Erythroblast (primary cell): ENCODE measurements at regions not wholly inside any gene's neighbourhood (a gene's known extent, or its start where the extent isn't known, plus 50 kb on each side); places are given as distances from the start of the nearest gene placed in this dataset.

Experiments used
- DNase-seq, 2 experiments: peaks; one replicate each; lab custom pipeline; 2025; lab: John Stamatoyannopoulos, UW
- GATA1 ChIP-seq: IDR thresholded peaks from 2 replicates; pipeline ENCODE4 v1.6.1; 2011; ENCODE audit warnings: low read depth, mild to moderate bottlenecking, control low read depth, low read length, moderate library complexity
- POLR2A ChIP-seq: IDR thresholded peaks from 2 replicates; pipeline ENCODE4 v1.6.1; 2011; ENCODE audit warnings: mild to moderate bottlenecking, low read length

DNA sequence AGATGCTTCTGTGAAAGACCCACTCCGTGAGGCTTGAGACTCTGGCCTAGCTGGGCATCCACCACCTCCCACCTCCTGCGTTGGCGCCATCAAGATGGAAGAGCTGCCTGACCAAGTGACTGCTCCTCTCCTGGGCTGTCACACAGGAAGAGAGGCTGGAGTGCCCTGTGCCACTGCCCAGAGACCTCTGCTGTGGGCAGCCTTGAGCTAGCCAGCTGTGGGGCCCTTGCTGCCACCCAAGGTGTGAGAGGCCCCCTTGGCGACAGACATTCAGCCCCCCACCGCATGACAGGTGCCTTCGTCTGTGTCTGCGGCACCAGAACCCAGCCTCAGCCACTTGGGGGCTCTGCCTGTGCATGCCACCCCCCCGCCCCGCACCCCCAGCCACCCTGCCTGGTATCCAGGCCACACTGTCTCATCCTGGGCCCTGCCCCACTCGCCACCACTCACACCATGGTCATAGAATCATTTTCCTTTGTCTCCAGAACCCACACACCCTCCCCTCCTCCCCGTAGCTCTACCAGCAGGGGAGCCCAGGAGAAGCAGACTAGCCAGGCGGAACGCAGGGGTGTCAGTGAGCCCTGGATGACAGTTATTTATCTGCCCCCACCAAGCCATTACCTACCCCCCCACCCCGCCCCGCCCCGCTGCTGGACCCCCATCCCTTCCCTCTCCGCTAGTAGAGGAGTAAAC, 120.9 kb upstream of the LHX1 start:
- DNase-seq = no peak
- TF ChIP-seq GATA1 (no peak), POLR2A (no peak)

DNA sequence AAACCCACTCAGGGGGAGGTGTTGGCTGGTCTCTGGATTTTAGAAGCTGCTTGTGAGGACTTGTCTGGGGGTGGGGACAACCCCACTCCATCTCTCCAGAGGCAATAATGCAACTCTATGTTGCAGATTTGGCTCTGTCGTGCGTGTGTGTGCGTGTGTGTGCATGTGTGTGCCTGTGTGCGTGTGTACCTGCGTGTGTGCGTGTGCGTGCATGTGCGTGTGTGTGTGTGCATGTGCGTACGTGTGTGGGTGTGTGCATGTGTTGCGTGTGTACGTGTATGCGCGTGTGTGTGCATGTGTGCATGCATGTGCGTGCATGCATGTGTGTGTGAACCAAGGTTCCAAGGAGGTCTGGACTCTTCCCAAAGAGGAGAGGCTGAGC, 120.4 kb upstream of the LHX1 start:
- no peak for TF ChIP-seq POLR2A
- TF ChIP-seq GATA1 = no peak
- DNase-seq = no peak

DNA sequence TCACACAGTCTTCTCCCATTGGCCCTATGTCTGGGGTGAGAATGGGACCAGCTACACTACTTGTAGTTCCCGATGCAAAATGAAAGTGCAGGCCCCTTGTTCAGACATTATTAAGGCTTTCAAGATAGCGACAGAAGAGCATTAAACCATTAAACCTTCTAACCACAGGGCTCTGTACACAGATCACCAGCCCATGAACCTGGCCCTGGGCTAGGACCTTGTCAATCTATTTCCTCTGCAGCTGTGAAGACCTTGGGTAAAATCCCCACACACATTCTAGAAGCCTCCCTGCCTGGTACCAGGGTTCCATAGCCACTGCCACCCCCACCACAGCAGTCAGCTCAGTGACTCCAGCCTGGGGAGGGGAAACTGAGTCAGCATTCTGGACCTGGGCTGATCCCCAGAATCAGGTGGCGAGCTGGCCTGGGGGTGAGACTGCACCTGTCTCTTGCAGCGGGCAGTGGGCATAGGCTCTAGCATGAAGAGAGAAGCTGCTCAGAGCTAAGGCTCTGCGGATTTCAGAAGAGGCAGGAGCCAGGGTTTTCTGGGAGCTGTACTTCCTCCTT, 119.7 kb upstream of the LHX1 start:
- TF ChIP-seq POLR2A = no peak
- TF ChIP-seq GATA1 = no peak
- DNase-seq = no peak

DNA sequence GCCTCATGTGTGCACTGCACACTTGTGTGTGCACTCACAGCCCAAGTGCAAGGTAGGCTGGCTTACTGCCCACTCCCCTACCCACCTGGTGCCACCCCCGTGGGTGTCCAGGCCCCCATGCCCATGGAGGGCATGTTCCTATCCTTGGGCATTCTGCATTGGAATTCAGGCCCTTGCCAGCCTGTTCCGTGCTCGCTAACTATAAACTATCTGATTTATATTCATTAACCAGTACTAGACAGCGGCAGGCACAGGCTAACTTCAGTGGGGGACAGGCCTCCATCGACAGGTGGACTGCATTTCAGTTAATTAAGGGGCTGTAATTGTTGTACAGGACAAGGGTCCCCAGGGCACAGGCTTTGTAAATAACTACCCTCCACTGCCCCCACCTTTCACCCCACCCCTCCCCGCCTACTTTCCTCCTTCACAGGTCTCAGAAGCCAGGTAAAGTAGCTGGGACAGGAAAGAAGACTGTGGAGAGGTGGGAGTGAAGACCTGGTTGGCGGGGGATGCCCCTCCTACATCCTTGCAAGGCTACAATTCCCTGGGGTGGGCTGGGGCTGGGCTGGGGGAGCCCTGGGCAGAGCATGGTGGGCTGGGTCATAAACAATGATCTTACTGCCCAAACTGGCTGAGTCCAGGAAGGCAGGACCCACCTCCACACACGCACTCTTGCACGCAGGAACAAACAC, 119.0 kb upstream of the LHX1 start:
- TF ChIP-seq POLR2A (no peak), GATA1 (no peak)
- DNase-seq = no peak

DNA sequence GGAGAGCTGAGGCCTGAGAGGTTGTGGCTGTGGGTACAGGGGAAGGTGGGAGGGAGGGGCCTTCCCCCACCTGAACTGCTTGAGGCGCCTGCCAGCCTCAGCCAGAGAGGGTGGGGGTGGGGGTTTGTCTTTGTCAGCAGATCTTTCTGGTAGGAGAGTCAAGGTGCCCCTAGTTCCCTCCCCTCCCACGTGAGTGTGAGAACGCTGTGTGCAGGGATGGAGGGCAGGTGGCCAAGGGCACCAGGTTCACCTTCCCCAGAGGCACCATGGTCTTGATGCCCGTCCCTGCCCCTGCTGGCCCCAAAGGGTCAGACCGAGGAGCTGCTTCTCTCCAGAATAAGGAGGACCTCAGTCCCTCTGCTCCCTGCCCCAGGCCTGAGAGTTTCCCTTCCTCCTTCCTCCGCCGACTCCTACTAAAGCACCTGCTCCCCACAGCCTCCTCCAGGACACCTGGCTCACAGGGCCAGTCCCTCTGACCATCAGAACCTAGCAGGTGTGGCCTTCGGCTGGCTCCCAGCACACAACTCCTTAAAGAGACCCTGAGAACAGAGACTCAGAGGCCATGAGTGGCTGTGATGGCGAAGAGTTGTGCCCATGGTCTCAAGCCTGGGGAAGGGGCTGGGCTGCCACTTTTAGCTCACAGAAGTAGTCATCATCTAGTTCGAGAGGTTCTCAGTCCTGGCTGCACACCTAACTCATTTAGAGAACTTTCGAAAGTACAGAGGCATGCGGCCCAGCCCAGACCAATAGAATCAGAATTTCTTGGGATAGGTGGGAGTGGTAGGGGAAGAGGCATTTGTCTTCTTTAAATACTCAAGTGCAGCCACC, 113.2 kb upstream of the LHX1 start:
- TF ChIP-seq POLR2A (no peak), GATA1 (no peak)

DNA sequence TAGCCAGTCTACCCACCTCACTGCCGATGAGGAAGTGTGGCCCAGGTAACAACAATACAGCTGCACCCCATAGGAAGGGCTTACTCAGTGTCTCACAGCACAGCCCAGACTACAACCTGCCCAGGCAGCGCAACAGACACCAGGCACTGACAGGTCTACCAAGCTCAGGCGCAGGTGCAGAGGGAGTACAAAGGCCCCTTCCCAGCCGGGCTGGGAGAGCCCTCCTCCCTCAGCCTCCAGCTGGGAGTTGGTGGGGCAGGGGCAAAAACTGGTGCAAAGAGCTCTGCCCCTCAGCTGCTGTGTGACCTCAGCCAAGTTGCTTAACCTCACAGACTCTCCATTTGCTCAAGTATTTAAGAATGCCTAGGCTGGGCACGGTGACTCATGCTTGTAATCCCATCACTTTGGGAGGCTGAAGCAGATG, 112.6 kb upstream of the LHX1 start:
- no peak for TF ChIP-seq POLR2A
- no peak for TF ChIP-seq GATA1
- DNase-seq = no peak

More for the DNA sequence above, 113.2 kb upstream of the LHX1 start:
- DNase-seq = no peak

DNA sequence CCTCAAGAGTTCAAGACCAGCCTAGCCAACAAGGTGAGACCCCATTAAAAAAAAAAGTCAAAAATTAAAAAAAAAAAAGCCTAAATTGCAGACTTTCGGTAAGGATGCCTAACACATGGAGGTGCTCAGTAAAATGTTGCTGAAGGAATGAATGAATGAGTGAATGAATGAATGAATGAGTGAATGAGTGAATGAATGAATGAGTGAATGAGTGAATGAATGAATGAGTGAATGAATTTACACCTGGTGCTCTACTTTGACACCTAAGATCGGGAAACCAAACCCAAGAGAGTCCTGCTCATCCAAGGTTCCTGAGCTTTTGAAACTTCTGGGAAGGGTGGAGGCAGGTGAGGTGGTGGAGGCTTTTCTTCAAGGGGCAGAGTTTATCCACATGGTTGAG, 112.2 kb upstream of the LHX1 start:
- TF ChIP-seq POLR2A = no peak
- no peak for TF ChIP-seq GATA1
- DNase-seq = no peak

DNA sequence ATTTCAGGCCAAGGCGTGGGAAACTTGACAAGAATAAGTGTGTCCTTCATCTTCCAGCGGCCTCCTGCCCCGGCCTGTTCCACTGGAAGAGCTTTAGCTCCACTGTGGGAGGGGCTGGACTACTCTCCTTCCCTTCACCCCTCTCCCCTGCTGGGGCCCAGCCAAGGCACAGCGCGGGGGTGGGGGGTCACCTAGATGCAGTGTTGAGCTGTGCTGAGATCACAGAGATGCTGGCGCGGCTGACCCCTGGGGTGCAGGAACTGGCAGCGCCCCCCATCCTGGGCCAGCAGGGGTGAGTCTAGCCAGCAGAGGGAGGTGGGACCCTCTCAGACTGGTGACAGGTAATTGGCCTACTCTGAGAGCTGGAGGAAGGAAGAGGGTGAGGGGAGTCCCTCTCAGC, 111.8 kb upstream of the LHX1 start:
- no peak for DNase-seq
- no peak for TF ChIP-seq GATA1
- no peak for TF ChIP-seq POLR2A

DNA sequence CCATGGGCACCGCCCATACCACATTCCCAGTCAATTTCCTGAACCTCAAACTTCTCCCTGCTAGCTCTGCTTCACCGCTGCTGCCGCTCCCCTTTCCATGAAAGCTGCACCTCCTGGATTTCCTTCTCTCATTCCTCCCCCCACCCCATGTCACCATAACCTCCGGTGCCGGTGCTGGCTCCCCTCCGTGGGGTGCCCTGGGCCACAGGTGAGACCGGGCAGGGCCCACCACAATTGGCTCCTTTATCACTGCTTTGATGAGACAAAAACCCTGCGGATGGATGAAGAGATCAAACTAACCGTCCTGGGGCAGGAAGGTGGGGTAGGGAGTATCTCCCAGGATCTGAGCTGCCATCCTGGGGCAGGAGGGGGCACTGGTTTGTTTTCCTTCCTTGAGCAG, 111.3 kb upstream of the LHX1 start:
- TF ChIP-seq GATA1 (no peak), POLR2A (no peak)
- no peak for DNase-seq

DNA sequence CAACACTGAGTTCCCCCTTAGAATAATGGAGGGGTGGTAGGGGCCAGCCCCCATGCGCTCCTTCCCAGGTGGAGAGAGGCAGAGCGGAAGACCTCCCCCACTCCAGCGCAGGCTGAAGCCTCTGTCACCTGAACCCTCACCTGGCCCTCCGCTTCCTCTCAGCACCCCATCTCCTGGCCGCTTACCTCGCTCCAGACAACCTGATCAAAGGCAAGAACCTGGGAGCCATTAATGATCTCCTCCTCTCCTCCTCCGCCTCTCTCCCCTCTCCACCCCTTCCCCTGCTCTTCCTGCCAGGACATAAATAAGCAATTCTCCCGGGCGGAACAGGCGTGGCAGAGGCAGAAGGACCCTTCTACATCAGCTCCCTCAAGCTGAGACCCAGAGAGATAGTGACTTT, 110.2 kb upstream of the LHX1 start:
- no peak for DNase-seq
- TF ChIP-seq POLR2A (no peak), GATA1 (no peak)

DNA sequence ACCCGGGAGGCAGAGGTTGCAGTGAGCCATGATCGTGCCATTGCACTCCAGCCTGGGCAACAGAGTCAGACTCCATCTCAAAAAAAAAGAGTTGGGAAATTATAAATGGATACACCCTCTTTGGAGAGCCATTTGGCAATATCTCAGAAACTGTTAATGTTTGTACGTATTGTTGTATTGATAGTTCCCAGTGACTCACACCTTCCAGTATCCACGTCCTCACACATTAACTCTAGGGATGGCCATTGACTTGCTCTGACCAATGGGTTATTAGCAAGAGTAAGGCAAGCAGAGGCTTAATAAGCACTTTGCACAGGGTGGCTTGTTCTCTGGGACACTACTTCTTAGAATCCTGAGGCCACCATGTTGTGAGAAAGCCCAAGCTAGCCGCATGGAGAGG, 107.6 kb upstream of the LHX1 start:
- no peak for TF ChIP-seq POLR2A
- no peak for TF ChIP-seq GATA1
- no peak for DNase-seq

DNA sequence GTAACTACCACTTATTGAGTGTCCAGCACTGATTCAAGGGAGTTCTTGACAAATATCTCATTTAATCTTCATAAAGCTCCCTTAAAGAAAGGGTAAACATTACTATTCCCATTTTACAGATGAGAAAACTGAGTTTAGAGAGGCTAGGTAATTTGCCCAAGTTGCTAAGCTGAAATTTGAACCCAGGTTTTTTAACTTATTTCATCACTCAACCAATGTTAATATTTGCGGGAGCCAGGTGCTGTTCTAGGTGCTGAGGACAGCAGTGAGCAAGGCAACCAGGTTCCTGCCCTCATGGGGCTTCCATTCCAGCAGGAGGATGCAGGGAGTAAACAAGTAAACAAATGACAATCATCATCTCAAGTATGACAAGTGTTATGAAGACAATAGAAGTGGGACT, 104.0 kb upstream of the LHX1 start:
- TF ChIP-seq POLR2A (no peak), GATA1 (no peak)
- DNase-seq = no peak

DNA sequence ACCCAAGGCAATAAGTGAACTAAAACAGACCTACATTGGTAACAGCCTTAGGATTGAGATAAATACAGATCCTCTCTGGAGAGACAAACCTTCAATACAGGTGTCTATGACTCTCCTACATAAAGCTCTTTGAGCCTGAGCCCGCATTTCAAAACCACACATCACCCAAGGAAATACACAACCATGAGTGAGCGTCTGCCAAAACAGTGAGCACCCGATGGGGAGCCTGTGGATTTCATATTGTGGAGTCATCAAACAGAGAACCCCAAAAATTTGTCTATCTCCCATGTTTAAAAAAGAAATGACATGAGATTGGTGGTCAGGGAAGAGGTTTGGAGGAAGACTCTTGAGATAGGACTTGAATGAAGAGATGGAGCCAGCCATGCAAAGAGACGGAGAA, 102.2 kb upstream of the LHX1 start:
- TF ChIP-seq GATA1 = no peak
- no peak for TF ChIP-seq POLR2A
- no peak for DNase-seq

DNA sequence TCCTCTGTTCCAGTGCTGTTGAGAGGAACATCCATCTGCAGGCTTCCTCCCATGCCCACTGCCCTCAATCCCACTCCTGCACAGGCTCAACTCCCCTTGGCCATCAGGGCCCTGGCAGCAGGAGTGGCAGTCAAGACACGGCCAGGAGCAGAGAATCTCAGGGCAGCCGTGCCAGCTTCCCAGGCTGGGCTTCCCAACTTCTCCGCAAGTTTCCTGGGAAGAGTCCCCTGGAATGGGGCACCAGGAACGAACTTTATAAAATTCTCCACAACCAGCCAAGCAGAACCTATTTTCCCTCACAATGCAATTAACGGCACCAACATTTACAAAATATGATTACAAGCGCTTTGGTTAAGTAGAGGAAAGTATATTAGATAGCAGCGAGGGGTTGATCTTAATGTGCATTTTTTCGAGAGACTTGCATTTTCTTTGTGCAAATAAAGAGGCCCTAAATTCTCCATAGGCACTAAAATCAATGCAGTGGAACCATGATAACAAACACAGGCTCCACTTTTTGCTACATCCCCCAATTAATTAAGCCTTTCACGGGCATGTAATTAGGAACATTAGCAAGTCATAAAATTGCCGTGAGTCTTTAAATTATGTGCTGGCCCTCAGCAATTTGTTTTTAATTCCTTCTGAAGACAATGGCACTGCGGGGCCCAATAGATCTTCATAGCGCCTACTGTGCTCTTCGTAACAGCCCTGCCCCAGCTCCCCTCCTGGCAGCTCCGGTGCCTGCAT, 99.9 kb upstream of the LHX1 start:
- TF ChIP-seq GATA1 (no peak), POLR2A (no peak)
- no peak for DNase-seq
